MM.1S (cell line): ENCODE measurements at regions not wholly inside any gene's neighbourhood (a gene's known extent, or its start where the extent isn't known, plus 50 kb on each side); places are given as distances from the start of the nearest gene placed in this dataset.

Experiments
- DNase-seq: peaks from one replicate; pipeline ENCODE4 v3.0.0-alpha.2; 2015
- H2AFZ ChIP-seq: fragments of 300-600 bp; sonication (generic); 2 replicates; pipeline ENCODE4 v1.6.0; 2016; ENCODE audit warnings: antibody characterized with exemption, low read length
- H3F3A ChIP-seq: fragments of 300-600 bp; sonication (generic); 2 replicates; pipeline ENCODE4 v1.6.1; 2016; ENCODE audit warnings: mild to moderate bottlenecking, antibody characterized with exemption, low read length, moderate library complexity, mixed read lengths; ENCODE audit not compliant: insufficient read depth
- H3K27ac ChIP-seq: fragments of 300-600 bp; sonication (generic); 2 replicates; pipeline ENCODE4 v1.5.1; 2016; ENCODE audit warnings: mild to moderate bottlenecking, low read length
- H3K27me3 ChIP-seq: fragments of 300-600 bp; sonication (generic); replicated peaks from 2 replicates; pipeline ENCODE4 v1.6.0; 2016; ENCODE audit warnings: low read length; ENCODE audit not compliant: insufficient read depth
- H3K36me3 ChIP-seq: fragments of 300-600 bp; sonication (generic); replicated peaks from 2 replicates; pipeline ENCODE4 v1.6.1; 2016; ENCODE audit warnings: mild to moderate bottlenecking, low read length, mixed read lengths; ENCODE audit not compliant: insufficient read depth
- H3K4me1 ChIP-seq: fragments of 300-600 bp; sonication (generic); 2 replicates; pipeline ENCODE4 v1.6.1; 2016; ENCODE audit warnings: low read length, mixed read lengths
- H3K4me2 ChIP-seq: fragments of 300-600 bp; sonication (generic); 2 replicates; pipeline ENCODE4 v1.6.0; 2016; ENCODE audit warnings: low read depth, low read length
- H3K4me3 ChIP-seq: fragments of 300-600 bp; sonication (generic); 2 replicates; pipeline ENCODE4 v1.5.1; 2016; ENCODE audit warnings: low read length, mixed read lengths
- H3K79me2 ChIP-seq: fragments of 300-600 bp; sonication (generic); 2 replicates; pipeline ENCODE4 v1.6.1; 2016; ENCODE audit warnings: mixed run types, low read length, mixed read lengths
- H3K9ac ChIP-seq: fragments of 300-600 bp; sonication (generic); 2 replicates; pipeline ENCODE4 v1.6.1; 2016; ENCODE audit warnings: low read length, mixed read lengths
- H3K9me2 ChIP-seq: fragments of 300-600 bp; sonication (generic); replicated peaks from 2 replicates; pipeline ENCODE4 v1.6.1; 2016; ENCODE audit warnings: mild to moderate bottlenecking, low read length, mixed read lengths; ENCODE audit not compliant: insufficient read depth
- H3K9me3 ChIP-seq: fragments of 300-600 bp; sonication (generic); replicated peaks from 2 replicates; pipeline ENCODE4 v1.6.1; 2016; ENCODE audit warnings: mild to moderate bottlenecking, low read length, mixed read lengths; ENCODE audit not compliant: insufficient read depth
- H4K20me1 ChIP-seq: fragments of 300-600 bp; sonication (generic); 2 replicates; pipeline ENCODE4 v1.6.1; 2016; ENCODE audit warnings: mild to moderate bottlenecking, low read length, moderate library complexity, mixed read lengths; ENCODE audit not compliant: insufficient read depth
- EZH2 ChIP-seq: fragments of 300-600 bp; sonication (generic); optimal IDR thresholded peaks from 2 replicates; pipeline ENCODE3; 2017; ENCODE audit warnings: low read depth, mild to moderate bottlenecking, antibody characterized with exemption, low read length, mixed read lengths
- EZH2phosphoT487 ChIP-seq: fragments of 300-600 bp; sonication (generic); IDR thresholded peaks from 2 replicates; pipeline ENCODE4 v1.6.1; 2018; ENCODE audit warnings: antibody characterized with exemption, low read length
- TF ChIP-seq, protein P1 (sequence below): fragments of 300-600 bp; sonication (generic); IDR thresholded peaks from 2 replicates; pipeline ENCODE4 v1.5.1; 2016; ENCODE audit warnings: antibody characterized with exemption, low read length, mixed read lengths

DNA sequence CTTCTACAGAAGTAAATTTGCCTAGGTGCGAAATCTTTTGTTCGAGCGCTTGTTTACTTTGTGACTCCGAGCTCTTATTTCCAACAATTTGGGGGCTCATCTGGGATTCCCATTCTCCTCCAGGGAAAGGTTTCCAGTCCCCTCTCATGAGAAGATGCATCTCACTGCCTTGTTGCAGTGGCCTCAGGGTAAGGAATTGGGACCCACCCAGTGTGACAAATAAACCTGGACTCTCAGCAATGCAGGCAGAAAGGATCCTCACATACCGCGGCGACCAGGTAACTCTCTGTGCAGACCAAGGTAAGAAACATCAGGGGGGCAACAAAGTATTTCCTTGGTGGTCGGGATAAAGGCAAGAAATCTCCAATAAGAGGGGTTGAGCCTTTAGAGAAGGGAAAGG lies 1169.3 kb downstream of the DSC3 start:
- no peaks in the 10 kb centered on the region for H3K27me3 ChIP-seq
- no peaks in the 10 kb centered on the region for H3K79me2 ChIP-seq
- H3K9ac ChIP-seq, result no peak overlapping the region
- no peak overlapping the region for H3K4me3 ChIP-seq
- no peaks in the 10 kb centered on the region for H4K20me1 ChIP-seq
- no peak overlapping the region for H2AFZ ChIP-seq
- no peak overlapping the region for H3K4me2 ChIP-seq
- no peak for DNase-seq
- no peaks in the 10 kb centered on the region for H3K9me2 ChIP-seq
- H3F3A ChIP-seq, result no peaks in the 10 kb centered on the region
- no peaks in the 10 kb centered on the region for H3K9me3 ChIP-seq
- no peaks in the 10 kb centered on the region for H3K4me1 ChIP-seq
- TF ChIP-seq, protein P1, sequence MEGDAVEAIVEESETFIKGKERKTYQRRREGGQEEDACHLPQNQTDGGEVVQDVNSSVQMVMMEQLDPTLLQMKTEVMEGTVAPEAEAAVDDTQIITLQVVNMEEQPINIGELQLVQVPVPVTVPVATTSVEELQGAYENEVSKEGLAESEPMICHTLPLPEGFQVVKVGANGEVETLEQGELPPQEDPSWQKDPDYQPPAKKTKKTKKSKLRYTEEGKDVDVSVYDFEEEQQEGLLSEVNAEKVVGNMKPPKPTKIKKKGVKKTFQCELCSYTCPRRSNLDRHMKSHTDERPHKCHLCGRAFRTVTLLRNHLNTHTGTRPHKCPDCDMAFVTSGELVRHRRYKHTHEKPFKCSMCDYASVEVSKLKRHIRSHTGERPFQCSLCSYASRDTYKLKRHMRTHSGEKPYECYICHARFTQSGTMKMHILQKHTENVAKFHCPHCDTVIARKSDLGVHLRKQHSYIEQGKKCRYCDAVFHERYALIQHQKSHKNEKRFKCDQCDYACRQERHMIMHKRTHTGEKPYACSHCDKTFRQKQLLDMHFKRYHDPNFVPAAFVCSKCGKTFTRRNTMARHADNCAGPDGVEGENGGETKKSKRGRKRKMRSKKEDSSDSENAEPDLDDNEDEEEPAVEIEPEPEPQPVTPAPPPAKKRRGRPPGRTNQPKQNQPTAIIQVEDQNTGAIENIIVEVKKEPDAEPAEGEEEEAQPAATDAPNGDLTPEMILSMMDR, result no peak
- no peak for TF ChIP-seq EZH2
- no peak for TF ChIP-seq EZH2phosphoT487
- H3K36me3 ChIP-seq, result no peaks in the 10 kb centered on the region
- H3K27ac ChIP-seq, result no peak overlapping the region

GRCh38 chr18:29871246-29871645 lies 1171.3 kb downstream of the DSC3 start:
- TF ChIP-seq, protein P1, result no peak
- TF ChIP-seq EZH2, result no peak
- no peak for TF ChIP-seq EZH2phosphoT487
- Histone ChIP-seq H3K27ac (no peak overlapping the region), H3K9ac (no peak overlapping the region), H4K20me1 (no peaks in the 10 kb centered on the region), H3K9me3 (no peaks in the 10 kb centered on the region), H3F3A (no peaks in the 10 kb centered on the region), H3K27me3 (no peaks in the 10 kb centered on the region), H3K4me1 (no peaks in the 10 kb centered on the region), H3K4me2 (no peak overlapping the region), H3K36me3 (no peaks in the 10 kb centered on the region), H3K79me2 (no peaks in the 10 kb centered on the region), H3K9me2 (no peaks in the 10 kb centered on the region), H2AFZ (no peak overlapping the region), H3K4me3 (no peak overlapping the region)
- DNase-seq, result no peak

DNA sequence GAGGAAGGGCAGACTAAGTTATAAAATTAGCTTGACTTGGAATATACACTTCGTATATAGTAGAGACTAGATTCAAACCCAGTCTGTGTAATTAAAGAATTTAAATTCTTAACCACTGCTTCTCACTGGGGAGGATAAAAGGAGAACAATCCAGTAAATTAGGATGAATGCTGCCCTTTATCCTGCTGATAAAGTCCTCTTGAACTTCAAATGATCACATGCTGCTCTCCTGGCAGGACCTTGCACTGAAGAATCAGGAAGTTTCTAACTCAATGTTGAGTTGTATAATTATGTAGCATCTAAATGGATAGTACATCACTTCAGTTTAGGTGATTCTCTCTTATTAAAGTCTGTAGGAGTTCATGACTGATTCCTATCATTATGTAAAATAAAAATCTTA lies 1179.7 kb downstream of the DSC3 start:
- no peak overlapping the region for H3K9ac ChIP-seq
- TF ChIP-seq EZH2phosphoT487 (no peak), EZH2 (no peak)
- TF ChIP-seq, protein P1, result no peak
- no peak overlapping the region for H3K27ac ChIP-seq
- H3K4me3 ChIP-seq, result no peak overlapping the region
- no peaks in the 10 kb centered on the region for H3K36me3 ChIP-seq
- H2AFZ ChIP-seq, result no peak overlapping the region
- no peak for DNase-seq
- H3K9me3 ChIP-seq, result no peaks in the 10 kb centered on the region
- H3K9me2 ChIP-seq, result no peaks in the 10 kb centered on the region
- no peaks in the 10 kb centered on the region for H3F3A ChIP-seq
- H4K20me1 ChIP-seq, result no peaks in the 10 kb centered on the region
- H3K79me2 ChIP-seq, result no peaks in the 10 kb centered on the region
- H3K4me2 ChIP-seq, result no peak overlapping the region
- H3K4me1 ChIP-seq, result no peaks in the 10 kb centered on the region
- no peaks in the 10 kb centered on the region for H3K27me3 ChIP-seq
